LNCaP clone FGC (cell line): ENCODE measurements at regions not wholly inside any gene's neighbourhood (a gene's known extent, or its start where the extent isn't known, plus 50 kb on each side); places are given as distances from the start of the nearest gene placed in this dataset.

Source experiments
- DNase-seq: peaks from one replicate; pipeline ENCODE4 v3.0.0-alpha.2; 2011; ENCODE audit warnings: low read depth
- H3K4me3 ChIP-seq: 2 replicates; pipeline ENCODE4 v1.5.1; 2011; ENCODE audit warnings: mild to moderate bottlenecking, low read depth, low read length, control low read depth
- CTCF ChIP-seq: IDR thresholded peaks from 2 replicates; pipeline ENCODE4 v1.5.1; 2012; ENCODE audit warnings: mild to moderate bottlenecking; ENCODE audit not compliant: control insufficient read depth, insufficient read depth; ENCODE audit errors: extremely low read depth

- no peak for TF ChIP-seq CTCF
- no peak for DNase-seq
- no peak overlapping the region for H3K4me3 ChIP-seq
These were observed 194.6 kb upstream of the BCL6 start for GRCh38 chr3:187939891-187940290.

GRCh38 chr3:187941135-187941847, 196.0 kb upstream of the BCL6 start:
- no peak overlapping the region for H3K4me3 ChIP-seq

GRCh38 chr3:187941848-187942194, 196.6 kb upstream of the BCL6 start:
- no peak for TF ChIP-seq CTCF
- no peak for DNase-seq
- H3K4me3 ChIP-seq: no peak overlapping the region

More at GRCh38 chr3:187941135-187941847, 196.0 kb upstream of the BCL6 start:
- no peak for DNase-seq
- TF ChIP-seq CTCF: no peak

- H3K4me3 ChIP-seq: no peak overlapping the region
- DNase-seq: no peak
- no peak for TF ChIP-seq CTCF
These were observed 197.5 kb upstream of the BCL6 start for GRCh38 chr3:187942658-187943241.

GRCh38 chr3:187943677-187944389, 198.6 kb upstream of the BCL6 start:
- DNase-seq: no peak
- no peak for TF ChIP-seq CTCF
- H3K4me3 ChIP-seq: no peak overlapping the region

- TF ChIP-seq CTCF: no peak
- H3K4me3 ChIP-seq: no peak overlapping the region
- no peak for DNase-seq
These were observed 199.3 kb upstream of the BCL6 start for GRCh38 chr3:187944390-187945179.
